ENCODE measurements at regions not wholly inside any gene's neighbourhood (a gene's known extent, or its start where the extent isn't known, plus 50 kb on each side); places are given as distances from the start of the nearest gene placed in this dataset.

DNA sequence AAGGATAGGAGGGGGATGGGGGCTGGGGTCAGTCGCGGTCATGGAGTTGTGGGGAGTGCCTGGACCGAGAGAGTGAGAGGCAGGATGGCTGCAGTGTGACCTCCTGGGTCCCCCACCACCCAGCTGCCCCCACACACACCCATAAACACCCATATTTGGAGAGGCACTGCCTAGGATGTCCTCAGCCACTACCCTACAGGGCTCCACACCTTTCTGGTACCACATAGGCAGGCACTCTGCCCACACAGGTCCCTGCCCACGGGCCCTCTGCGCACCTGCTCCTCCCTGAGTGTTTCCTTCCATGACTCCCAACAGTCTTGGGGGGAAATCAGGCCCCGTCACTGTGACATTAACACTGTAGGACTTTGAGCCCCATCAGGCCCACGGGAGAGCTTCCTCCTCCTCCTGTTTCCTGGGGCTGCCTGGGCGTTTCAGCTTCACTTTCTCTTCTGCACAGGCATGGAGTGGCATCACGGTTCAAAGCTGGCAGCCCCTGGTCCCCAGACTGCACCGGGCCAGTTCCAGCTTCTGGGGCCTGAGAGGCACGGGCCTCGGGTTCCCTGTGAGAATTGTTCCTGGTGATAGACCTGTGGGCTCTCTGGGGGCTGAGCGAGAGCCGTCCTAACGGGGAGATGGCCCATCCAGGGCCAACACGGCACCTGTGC lies 207.0 kb upstream of the C14orf180 start:
- TF ChIP-seq, protein P1, sequence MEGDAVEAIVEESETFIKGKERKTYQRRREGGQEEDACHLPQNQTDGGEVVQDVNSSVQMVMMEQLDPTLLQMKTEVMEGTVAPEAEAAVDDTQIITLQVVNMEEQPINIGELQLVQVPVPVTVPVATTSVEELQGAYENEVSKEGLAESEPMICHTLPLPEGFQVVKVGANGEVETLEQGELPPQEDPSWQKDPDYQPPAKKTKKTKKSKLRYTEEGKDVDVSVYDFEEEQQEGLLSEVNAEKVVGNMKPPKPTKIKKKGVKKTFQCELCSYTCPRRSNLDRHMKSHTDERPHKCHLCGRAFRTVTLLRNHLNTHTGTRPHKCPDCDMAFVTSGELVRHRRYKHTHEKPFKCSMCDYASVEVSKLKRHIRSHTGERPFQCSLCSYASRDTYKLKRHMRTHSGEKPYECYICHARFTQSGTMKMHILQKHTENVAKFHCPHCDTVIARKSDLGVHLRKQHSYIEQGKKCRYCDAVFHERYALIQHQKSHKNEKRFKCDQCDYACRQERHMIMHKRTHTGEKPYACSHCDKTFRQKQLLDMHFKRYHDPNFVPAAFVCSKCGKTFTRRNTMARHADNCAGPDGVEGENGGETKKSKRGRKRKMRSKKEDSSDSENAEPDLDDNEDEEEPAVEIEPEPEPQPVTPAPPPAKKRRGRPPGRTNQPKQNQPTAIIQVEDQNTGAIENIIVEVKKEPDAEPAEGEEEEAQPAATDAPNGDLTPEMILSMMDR (IDR thresholded peaks at IDR 0.05; ENCODE audit: unreplicated experiment): no peak
- Mint-ChIP-seq H3K36me3 (ENCODE audit: insufficient read depth) (no peaks in the 10 kb centered on the region), H3K27me3 (peaks cover 29% of the 10 kb centered on the region), H3K9me3 (ENCODE audit: low read depth) (no peaks in the 10 kb centered on the region), H3K27ac (no peak overlapping the region), H3K4me3 (ENCODE audit: low read depth) (no peak overlapping the region), H3K4me1 (ENCODE audit: low read depth) (peaks cover 1% of the 10 kb centered on the region)
- no peak for DNase-seq (ENCODE audit: low spot score, unreplicated experiment)

DNA sequence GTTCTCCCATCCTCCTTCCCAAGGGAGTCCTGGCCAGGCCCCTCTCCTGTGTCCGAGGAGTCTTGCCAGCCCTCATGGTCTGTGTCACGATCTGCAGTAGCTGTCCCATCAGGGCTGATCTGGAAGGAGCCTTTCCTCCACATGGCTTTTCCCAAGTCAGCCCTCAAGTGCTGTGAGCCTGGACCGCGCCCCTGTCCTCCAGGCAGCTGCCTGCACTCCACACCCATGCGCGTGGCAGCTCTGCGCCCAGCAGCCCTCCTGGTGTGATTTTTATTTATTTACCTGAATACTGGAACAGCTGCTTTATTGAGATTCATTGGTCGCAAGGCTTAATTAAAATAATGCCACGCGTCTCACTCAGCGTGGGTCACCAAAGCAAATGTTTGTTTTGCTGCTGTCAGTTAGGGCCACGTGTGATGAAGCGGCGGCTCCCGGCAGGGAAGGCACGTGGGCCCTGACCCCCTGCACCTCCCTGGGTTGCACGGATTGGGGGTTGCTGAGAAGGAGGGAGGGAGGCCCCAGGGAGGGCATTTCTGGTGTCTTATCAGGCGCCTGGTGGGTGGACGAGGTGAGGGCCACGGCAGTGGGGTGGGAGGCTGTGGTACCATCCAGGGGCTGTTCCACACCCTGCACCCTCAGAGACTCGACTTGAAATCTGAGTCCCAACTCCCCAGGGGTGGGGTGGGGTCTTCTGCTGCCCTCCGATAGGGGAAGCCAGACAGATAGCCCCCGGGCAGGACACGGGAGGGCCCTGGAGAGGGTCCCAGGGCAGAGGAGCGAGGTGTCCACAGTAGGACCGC lies 206.3 kb upstream of the C14orf180 start:
- TF ChIP-seq, protein P1 (IDR thresholded peaks at IDR 0.05; ENCODE audit: unreplicated experiment): no peak
- peaks cover 1% of the 10 kb centered on the region for H3K4me1 Mint-ChIP-seq (ENCODE audit: low read depth)
- H3K4me3 Mint-ChIP-seq (ENCODE audit: low read depth): no peak overlapping the region
- no peak for DNase-seq (ENCODE audit: low spot score, unreplicated experiment)
- no peaks in the 10 kb centered on the region for H3K36me3 Mint-ChIP-seq (ENCODE audit: insufficient read depth)
- no peaks in the 10 kb centered on the region for H3K9me3 Mint-ChIP-seq (ENCODE audit: low read depth)
- H3K27ac Mint-ChIP-seq: no peak overlapping the region
- H3K27me3 Mint-ChIP-seq: peaks cover 35% of the 10 kb centered on the region

DNA sequence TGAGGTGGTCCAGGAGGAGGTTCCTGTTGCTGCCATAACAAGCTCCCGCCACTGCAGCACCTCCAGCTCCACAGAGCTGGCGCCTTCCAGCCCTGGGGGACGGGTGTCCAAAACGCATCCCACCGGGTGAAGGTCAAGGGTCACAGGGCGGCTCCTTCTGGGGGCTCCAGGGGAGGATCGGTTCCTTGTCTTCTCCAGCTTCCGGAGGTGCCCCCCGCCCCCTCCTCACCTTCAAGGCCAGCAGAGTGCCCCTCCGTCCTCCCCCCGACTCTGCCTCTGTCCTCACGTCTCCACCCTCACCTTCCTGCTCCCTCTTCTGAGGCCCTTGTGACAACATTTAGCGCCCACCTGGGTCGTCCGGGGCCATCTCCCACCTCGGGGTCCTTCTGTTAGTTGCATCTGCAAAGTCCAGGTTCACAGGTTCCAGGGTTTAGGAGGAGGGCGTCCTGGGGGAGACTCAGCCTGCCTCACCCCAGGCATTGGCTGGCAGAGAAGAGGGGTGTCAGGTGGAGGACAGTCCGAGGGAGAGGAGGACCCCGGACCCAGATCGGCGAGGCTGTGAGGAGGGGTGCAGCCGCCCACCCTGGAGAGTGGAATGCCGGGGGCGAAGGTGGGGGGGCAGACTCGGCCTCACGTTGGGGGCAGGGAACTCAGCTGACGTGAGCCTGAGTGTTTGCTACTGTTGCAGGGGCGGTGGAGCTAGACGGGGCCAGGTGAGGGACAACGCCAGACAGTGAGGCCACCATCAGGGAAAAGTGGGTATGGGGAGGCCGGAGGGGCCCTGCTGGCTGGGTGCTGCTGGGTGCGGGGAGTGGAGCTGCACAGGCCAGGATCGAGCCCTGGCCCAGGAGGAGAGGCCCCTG lies 205.5 kb upstream of the C14orf180 start:
- peaks cover 1% of the 10 kb centered on the region for H3K4me1 Mint-ChIP-seq (ENCODE audit: low read depth)
- no peaks in the 10 kb centered on the region for H3K36me3 Mint-ChIP-seq (ENCODE audit: insufficient read depth)
- H3K4me3 Mint-ChIP-seq (ENCODE audit: low read depth): no peak overlapping the region

DNA sequence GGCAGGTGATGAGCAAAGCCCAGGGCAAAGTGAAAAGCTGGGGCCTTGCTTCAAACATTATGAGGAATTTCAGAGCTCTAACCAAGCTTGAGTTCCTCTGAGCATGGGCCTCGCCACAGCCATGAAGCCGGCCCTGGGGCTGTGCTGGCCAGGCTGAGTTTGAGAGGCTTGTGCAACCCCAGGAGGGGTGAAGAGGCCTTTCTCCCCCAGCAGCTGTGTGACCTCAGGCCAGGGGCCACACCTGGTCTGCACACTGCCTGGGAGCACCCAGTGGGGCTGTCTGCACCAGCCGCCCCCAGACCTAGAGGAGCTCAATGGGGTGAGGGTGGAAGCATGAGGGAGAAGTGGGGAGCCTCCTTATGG lies 204.9 kb upstream of the C14orf180 start:
- Mint-ChIP-seq H3K36me3 (ENCODE audit: insufficient read depth) (no peaks in the 10 kb centered on the region), H3K4me3 (ENCODE audit: low read depth) (no peak overlapping the region), H3K9me3 (ENCODE audit: low read depth) (no peaks in the 10 kb centered on the region), H3K27me3 (peaks cover 45% of the 10 kb centered on the region), H3K27ac (no peak overlapping the region), H3K4me1 (ENCODE audit: low read depth) (peaks cover 1% of the 10 kb centered on the region)
- no peak for DNase-seq (ENCODE audit: low spot score, unreplicated experiment)
- TF ChIP-seq, protein P1 (IDR thresholded peaks at IDR 0.05; ENCODE audit: unreplicated experiment): no peak

More for the DNA sequence above, 205.5 kb upstream of the C14orf180 start:
- no peak overlapping the region for H3K27ac Mint-ChIP-seq
- TF ChIP-seq, protein P1 (IDR thresholded peaks at IDR 0.05; ENCODE audit: unreplicated experiment): no peak
- no peaks in the 10 kb centered on the region for H3K9me3 Mint-ChIP-seq (ENCODE audit: low read depth)
- H3K27me3 Mint-ChIP-seq: peaks cover 40% of the 10 kb centered on the region
- DNase-seq (ENCODE audit: low spot score, unreplicated experiment): no peak

DNA sequence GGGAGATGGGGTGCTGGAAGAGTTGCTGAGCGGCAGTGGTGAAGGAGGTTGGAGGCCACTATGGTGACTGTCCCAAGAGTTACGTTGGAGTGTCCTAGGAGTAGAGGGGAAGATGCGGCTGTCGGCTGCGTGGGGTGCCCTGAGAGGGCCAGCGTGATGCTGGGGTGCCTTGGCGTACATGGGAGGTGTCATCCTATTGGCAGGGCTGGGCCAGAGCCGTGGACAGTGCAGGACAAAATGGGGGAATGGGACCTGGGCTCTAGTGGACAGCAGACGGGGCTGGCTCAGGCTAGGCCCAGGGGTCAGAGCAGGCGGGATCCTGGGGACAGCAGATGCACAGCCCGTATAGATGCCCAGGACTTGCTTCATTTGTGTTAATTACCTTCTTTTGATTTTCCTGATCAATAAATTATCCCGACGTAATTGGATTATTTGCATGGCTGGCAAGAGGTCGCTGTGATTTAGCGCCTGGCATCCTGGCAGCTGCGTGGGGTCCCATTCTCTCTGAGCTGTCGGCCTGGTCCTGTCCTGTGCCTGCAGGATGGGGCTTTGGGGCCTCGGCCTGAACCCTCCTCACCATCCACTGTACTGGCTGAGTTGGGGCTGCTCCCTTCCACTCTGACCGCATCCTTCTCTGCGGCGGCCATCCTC lies 203.9 kb upstream of the C14orf180 start:
- H3K27ac Mint-ChIP-seq: no peak overlapping the region
- DNase-seq (ENCODE audit: low spot score, unreplicated experiment): no peak
- no peaks in the 10 kb centered on the region for H3K36me3 Mint-ChIP-seq (ENCODE audit: insufficient read depth)
- H3K9me3 Mint-ChIP-seq (ENCODE audit: low read depth): no peaks in the 10 kb centered on the region
- H3K4me1 Mint-ChIP-seq (ENCODE audit: low read depth): no peaks in the 10 kb centered on the region
- H3K27me3 Mint-ChIP-seq: peaks cover 45% of the 10 kb centered on the region
- TF ChIP-seq, protein P1 (IDR thresholded peaks at IDR 0.05; ENCODE audit: unreplicated experiment): no peak
- H3K4me3 Mint-ChIP-seq (ENCODE audit: low read depth): no peak overlapping the region
